ENCODE measurements at regions not wholly inside any gene's neighbourhood (a gene's known extent, or its start where the extent isn't known, plus 50 kb on each side); places are given as distances from the start of the nearest gene placed in this dataset.

DNA sequence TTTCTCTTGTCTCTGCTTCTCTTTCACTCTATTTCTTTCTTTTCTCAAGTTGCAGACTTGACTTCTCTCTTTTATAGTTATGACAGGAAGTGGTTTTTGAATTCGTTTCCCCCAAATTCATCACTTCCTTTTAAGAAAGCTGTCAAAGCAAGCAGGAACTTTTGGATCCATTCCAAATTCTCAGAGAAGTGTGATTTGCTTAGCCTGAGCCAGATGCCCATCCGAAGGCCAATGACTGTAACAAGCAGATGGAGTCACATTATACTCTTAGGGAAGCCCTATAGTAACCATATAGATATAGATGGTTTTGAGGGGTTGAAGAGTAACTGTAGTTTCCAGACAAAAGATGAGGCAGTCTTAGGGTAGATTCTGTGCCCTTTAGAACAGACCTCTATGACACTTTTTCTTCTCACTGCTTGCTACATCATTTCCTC is 592.0 kb upstream of the KCNMB2 start:
- ATAC-seq (replicated peaks) (peak; percentile 66), DNase-seq (no peak)
- no peaks in the 10 kb centered on the region for H3K36me3 Mint-ChIP-seq (ENCODE audit: insufficient read depth)
- H3K9me3 Mint-ChIP-seq, result no peaks in the 10 kb centered on the region
- H3K4me3 Mint-ChIP-seq, result peak overlapping the region; percentile 32 to 56
- H3K27me3 Mint-ChIP-seq, result no peaks in the 10 kb centered on the region
- peaks cover 14 to 27% of the 10 kb centered on the region in 2 donors for H3K4me1 Mint-ChIP-seq (ENCODE audit: low read depth in 2 of 2)
- peak overlapping the region; percentile 24 to 77 for H3K27ac Mint-ChIP-seq

DNA sequence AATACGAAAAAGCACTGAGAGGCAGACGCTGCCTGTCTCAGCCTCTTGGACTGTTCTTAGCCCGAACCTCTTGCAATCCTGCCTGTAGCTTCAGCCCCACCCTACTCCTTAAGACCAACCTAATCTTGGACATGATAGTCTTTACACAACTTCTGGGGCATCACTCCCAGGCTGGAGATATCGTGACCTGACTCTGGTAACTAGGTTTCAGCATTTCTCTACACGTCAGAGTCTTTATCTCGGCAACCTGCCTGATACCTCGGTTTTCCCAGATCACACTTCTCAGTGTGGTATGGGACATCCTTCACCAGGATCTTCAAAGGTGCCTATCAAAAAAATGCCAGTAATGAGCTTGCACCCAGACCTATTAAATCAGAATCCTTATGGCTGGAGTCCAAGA is 590.2 kb upstream of the KCNMB2 start:
- H3K27me3 Mint-ChIP-seq, result no peaks in the 10 kb centered on the region
- no peak overlapping the region for H3K4me3 Mint-ChIP-seq
- no peaks in the 10 kb centered on the region for H3K36me3 Mint-ChIP-seq (ENCODE audit: insufficient read depth)
- no peak for ATAC-seq (replicated peaks)
- no peak for DNase-seq
- H3K4me1 Mint-ChIP-seq (ENCODE audit: low read depth in 2 of 2), result peaks cover 14 to 27% of the 10 kb centered on the region in 2 donors
- no peaks in the 10 kb centered on the region for H3K9me3 Mint-ChIP-seq
- peak overlapping the region; percentile 17 to 77 for H3K27ac Mint-ChIP-seq

- H3K36me3 Mint-ChIP-seq (ENCODE audit: insufficient read depth), result no peaks in the 10 kb centered on the region
- ATAC-seq (replicated peaks), result no peak
These were observed 589.7 kb upstream of the KCNMB2 start for GRCh38 chr3:177946497-177946896.

DNA sequence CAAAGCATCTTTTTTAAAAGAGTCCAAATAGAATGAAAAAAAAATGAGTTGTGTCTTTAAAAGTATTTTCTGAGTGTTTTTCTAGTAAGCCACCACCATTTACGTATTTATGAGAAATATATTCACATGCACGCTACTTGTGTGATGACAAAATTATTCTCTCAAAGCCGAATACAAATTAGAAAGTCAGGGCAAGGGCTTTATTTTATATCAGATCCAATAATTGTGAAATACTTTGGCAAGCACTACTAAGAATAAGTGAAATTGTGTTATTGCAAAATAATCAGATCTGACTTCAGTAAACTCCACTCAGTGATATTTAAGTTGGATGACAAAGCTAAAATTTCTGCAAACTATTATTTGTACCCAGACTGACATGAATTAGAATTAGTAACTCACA is 589.3 kb upstream of the KCNMB2 start:
- H3K4me1 Mint-ChIP-seq (ENCODE audit: low read depth in 2 of 2), result peaks cover 14 to 27% of the 10 kb centered on the region in 2 donors
- no peaks in the 10 kb centered on the region for H3K9me3 Mint-ChIP-seq
- ATAC-seq (replicated peaks) (no peak), DNase-seq (no peak)
- no peak overlapping the region for H3K4me3 Mint-ChIP-seq
- no peaks in the 10 kb centered on the region for H3K36me3 Mint-ChIP-seq (ENCODE audit: insufficient read depth)
- no peak overlapping the region for H3K27ac Mint-ChIP-seq
- H3K27me3 Mint-ChIP-seq, result no peaks in the 10 kb centered on the region

More at GRCh38 chr3:177946497-177946896, 589.7 kb upstream of the KCNMB2 start:
- peak overlapping the region in 1 of 2 donors; percentile 77 for H3K27ac Mint-ChIP-seq
- no peaks in the 10 kb centered on the region for H3K27me3 Mint-ChIP-seq
- peaks cover 14 to 27% of the 10 kb centered on the region in 2 donors for H3K4me1 Mint-ChIP-seq (ENCODE audit: low read depth in 2 of 2)
- H3K4me3 Mint-ChIP-seq, result no peak overlapping the region
- no peaks in the 10 kb centered on the region for H3K9me3 Mint-ChIP-seq
- DNase-seq, result no peak

DNA sequence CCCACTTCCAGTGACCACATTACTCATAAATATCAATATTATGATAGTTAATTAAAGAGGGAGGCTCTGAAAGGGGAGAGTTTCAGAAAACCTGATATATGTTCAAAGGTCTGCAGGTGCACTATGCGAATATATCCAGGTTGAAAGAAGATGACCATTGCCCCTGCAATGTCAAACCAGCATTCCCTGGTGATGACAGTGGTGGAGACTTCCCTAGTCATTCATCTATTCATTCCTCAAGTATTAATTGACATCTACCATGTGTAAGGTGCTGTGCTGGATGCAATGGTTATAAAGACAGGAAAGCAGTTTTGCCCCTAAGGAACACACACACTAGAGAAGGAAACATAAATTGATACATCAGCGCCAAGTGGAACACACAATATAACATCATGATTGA is 588.3 kb upstream of the KCNMB2 start:
- Mint-ChIP-seq H3K27me3 (no peaks in the 10 kb centered on the region), H3K4me3 (no peak overlapping the region), H3K36me3 (ENCODE audit: insufficient read depth) (no peaks in the 10 kb centered on the region), H3K27ac (no peak overlapping the region), H3K9me3 (no peaks in the 10 kb centered on the region), H3K4me1 (ENCODE audit: low read depth in 2 of 2) (peaks cover 14 to 27% of the 10 kb centered on the region in 2 donors)
- ATAC-seq (replicated peaks), result no peak
- no peak for DNase-seq

DNA sequence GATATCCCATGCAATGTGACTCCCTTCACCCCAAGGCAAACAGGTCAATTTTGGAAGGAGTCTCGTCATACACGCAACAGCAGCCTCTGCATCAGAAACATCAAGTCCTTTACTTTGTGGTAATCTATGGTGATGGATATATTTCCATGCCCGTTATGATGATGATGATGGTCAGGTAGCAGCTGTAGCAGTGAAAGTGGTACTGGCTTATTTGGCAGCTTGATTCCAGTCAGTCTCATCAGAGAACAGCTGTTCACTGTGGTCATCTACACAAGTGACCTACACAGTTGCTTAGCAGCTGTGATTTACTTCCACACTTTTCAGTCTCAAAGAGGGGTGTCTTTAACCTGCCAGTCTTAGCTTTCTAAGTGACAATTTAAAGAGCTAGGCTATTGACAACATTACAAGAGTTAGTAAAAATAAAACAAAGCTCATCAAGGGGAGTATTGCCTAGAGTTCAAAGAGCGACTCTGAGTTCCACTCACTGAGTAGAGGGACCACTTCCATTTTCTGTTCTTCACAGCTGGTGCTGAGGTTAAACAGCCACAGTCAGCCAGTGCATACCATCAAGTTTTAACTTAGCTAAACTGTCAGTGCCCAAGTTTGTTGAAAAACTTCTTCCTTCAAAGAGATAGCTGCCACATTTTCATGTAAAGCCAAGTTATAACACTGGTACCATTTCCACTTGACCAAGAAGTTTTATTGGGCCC is 587.4 kb upstream of the KCNMB2 start:
- Mint-ChIP-seq H3K9me3 (no peaks in the 10 kb centered on the region), H3K4me3 (no peak overlapping the region), H3K27ac (no peak overlapping the region), H3K4me1 (ENCODE audit: low read depth in 2 of 2) (peaks cover 11 to 22% of the 10 kb centered on the region in 2 donors), H3K27me3 (no peaks in the 10 kb centered on the region), H3K36me3 (ENCODE audit: insufficient read depth) (no peaks in the 10 kb centered on the region)
- DNase-seq (no peak), ATAC-seq (replicated peaks) (no peak)

DNA sequence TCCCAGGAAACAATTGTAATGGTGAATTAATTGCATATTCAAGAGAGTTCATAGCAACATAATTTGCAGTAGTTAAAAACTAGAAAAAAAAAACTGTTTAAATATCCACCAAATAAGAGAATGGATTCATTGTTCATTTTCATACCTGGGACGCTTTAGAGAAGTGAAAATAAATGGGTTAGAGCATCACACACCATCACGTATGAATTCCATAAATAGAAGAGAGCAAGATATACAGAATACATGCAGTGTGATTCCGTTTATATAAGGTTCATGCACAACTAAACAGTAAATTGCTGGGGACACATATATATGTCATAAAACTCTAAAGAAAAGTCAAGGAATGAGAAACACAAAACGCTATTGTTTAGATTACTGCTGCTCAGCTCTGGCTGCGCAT is 577.0 kb upstream of the KCNMB2 start:
- Mint-ChIP-seq H3K27ac (no peak overlapping the region), H3K4me3 (no peak overlapping the region), H3K27me3 (no peaks in the 10 kb centered on the region), H3K36me3 (ENCODE audit: insufficient read depth) (no peaks in the 10 kb centered on the region), H3K9me3 (no peaks in the 10 kb centered on the region), H3K4me1 (ENCODE audit: low read depth in 2 of 2) (no peaks in the 10 kb centered on the region)
- no peak for DNase-seq
- ATAC-seq (replicated peaks), result no peak

- ATAC-seq (replicated peaks) (no peak), DNase-seq (no peak)
- H3K9me3 Mint-ChIP-seq, result no peaks in the 10 kb centered on the region
- H3K4me3 Mint-ChIP-seq, result no peak overlapping the region
- H3K36me3 Mint-ChIP-seq (ENCODE audit: insufficient read depth), result no peaks in the 10 kb centered on the region
- peaks cover 0 to 3% of the 10 kb centered on the region in 2 donors for H3K27me3 Mint-ChIP-seq
- no peaks in the 10 kb centered on the region for H3K4me1 Mint-ChIP-seq (ENCODE audit: low read depth in 2 of 2)
- no peak overlapping the region for H3K27ac Mint-ChIP-seq
These were observed 576.2 kb upstream of the KCNMB2 start for GRCh38 chr3:177960014-177960413.

DNA sequence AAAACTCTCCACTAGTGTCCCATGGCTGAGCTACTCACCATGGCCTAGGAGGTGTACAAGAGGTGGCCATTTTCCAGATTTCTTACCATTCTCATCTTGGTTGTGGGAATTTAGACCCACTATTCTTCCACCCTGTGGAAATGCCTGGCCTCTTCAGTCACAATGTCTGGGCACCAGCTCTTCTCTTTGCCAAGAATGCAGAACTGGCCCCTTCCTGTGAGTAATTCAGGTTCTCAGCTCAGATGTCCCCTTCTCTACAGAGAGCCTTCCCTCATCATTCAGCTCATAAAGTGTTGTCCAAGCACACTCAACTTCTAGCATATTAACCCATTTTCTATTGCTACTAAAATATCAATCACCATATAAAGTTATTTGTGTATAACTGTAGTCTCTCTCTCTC is 575.5 kb upstream of the KCNMB2 start:
- H3K36me3 Mint-ChIP-seq (ENCODE audit: insufficient read depth), result no peaks in the 10 kb centered on the region
- H3K27ac Mint-ChIP-seq, result no peak overlapping the region
- H3K4me1 Mint-ChIP-seq (ENCODE audit: low read depth in 2 of 2), result no peaks in the 10 kb centered on the region
- H3K4me3 Mint-ChIP-seq, result no peak overlapping the region
- peaks cover 0 to 7% of the 10 kb centered on the region in 2 donors for H3K27me3 Mint-ChIP-seq
- no peaks in the 10 kb centered on the region for H3K9me3 Mint-ChIP-seq
- no peak for DNase-seq
- ATAC-seq (replicated peaks), result no peak

DNA sequence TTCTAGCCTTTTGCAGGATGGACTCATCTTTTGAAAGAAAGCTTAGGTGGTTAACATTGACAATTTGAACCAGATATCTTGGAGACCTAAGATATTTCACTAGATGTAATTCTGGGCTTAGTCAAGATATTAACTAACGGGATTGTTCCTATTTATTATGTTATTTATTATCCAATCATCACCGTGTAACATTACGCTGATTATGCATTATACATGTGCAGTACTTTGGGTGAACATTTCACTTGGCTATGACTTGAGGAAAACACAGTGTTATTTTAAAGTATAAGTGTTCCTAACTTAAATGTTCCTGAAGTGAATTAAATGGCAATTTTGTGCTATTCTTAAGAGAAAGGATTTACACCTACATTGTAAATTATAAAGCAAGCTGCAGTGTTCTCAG is 574.5 kb upstream of the KCNMB2 start:
- Mint-ChIP-seq H3K4me1 (ENCODE audit: low read depth in 2 of 2) (no peaks in the 10 kb centered on the region), H3K27me3 (peaks cover 0 to 7% of the 10 kb centered on the region in 2 donors), H3K36me3 (ENCODE audit: insufficient read depth) (no peaks in the 10 kb centered on the region), H3K27ac (no peak overlapping the region), H3K9me3 (no peaks in the 10 kb centered on the region), H3K4me3 (no peak overlapping the region)
- ATAC-seq (replicated peaks) (no peak), DNase-seq (no peak)

DNA sequence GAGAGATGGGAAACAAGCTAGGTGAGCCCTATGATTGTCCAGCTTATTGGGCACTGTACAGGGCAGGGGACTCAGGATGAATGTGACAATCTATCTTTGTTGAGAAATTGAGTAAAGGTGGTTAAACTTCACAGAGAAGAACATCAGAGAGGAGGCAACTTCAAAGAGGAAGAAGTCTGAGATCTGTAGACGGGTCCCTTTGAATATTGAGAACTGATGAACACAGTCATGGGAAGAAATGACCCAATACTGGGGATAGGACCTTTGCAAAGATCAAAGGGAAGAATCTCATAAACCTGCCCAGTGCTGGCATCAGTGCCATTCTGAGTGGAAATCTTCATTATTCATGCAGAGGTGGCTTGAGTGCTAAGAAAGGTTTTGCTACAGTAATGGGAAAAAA is 569.7 kb upstream of the KCNMB2 start:
- Mint-ChIP-seq H3K9me3 (no peaks in the 10 kb centered on the region), H3K27ac (no peak overlapping the region), H3K4me1 (ENCODE audit: low read depth in 2 of 2) (no peaks in the 10 kb centered on the region), H3K4me3 (no peak overlapping the region), H3K27me3 (peaks cover 0 to 7% of the 10 kb centered on the region in 2 donors), H3K36me3 (ENCODE audit: insufficient read depth) (peaks cover 3% of the 10 kb centered on the region)
- ATAC-seq (replicated peaks) (no peak), DNase-seq (no peak)

GRCh38 chr3:177968891-177969290 is 567.3 kb upstream of the KCNMB2 start:
- Mint-ChIP-seq H3K27ac (no peak overlapping the region), H3K27me3 (peaks cover 0 to 7% of the 10 kb centered on the region in 2 donors), H3K4me3 (no peak overlapping the region), H3K4me1 (ENCODE audit: low read depth in 2 of 2) (no peaks in the 10 kb centered on the region), H3K36me3 (ENCODE audit: insufficient read depth) (peaks cover 3% of the 10 kb centered on the region), H3K9me3 (no peaks in the 10 kb centered on the region)
- ATAC-seq (replicated peaks) (no peak), DNase-seq (no peak)

GRCh38 chr3:177973241-177973840 is 562.9 kb upstream of the KCNMB2 start:
- ATAC-seq (replicated peaks), result no peak

GRCh38 chr3:177976241-177976640 is 560.0 kb upstream of the KCNMB2 start:
- DNase-seq, result no peak
- H3K27ac Mint-ChIP-seq, result peak overlapping the region in 1 of 2 donors; percentile 2
- H3K36me3 Mint-ChIP-seq (ENCODE audit: insufficient read depth), result no peaks in the 10 kb centered on the region
- H3K9me3 Mint-ChIP-seq, result no peaks in the 10 kb centered on the region
- ATAC-seq (replicated peaks), result no peak
- H3K4me1 Mint-ChIP-seq (ENCODE audit: low read depth in 2 of 2), result no peaks in the 10 kb centered on the region
- no peaks in the 10 kb centered on the region for H3K27me3 Mint-ChIP-seq
- H3K4me3 Mint-ChIP-seq, result no peak overlapping the region

More at GRCh38 chr3:177973241-177973840, 562.9 kb upstream of the KCNMB2 start:
- no peaks in the 10 kb centered on the region for H3K4me1 Mint-ChIP-seq (ENCODE audit: low read depth in 2 of 2)
- no peak overlapping the region for H3K4me3 Mint-ChIP-seq
- no peaks in the 10 kb centered on the region for H3K9me3 Mint-ChIP-seq
- H3K27me3 Mint-ChIP-seq, result no peaks in the 10 kb centered on the region
- no peak overlapping the region for H3K27ac Mint-ChIP-seq
- H3K36me3 Mint-ChIP-seq (ENCODE audit: insufficient read depth), result peaks cover 3% of the 10 kb centered on the region
- no peak for DNase-seq

Measured in effector memory CD8-positive, alpha-beta T cell (primary cell).